ENCODE measurements at regions not wholly inside any gene's neighbourhood (a gene's known extent, or its start where the extent isn't known, plus 50 kb on each side); places are given as distances from the start of the nearest gene placed in this dataset.
"Not testable (repeated sequence)": the region's sequence is repeated elsewhere in the genome, so short reads cannot be mapped to it uniquely, and the experiment has no call there.

DNA sequence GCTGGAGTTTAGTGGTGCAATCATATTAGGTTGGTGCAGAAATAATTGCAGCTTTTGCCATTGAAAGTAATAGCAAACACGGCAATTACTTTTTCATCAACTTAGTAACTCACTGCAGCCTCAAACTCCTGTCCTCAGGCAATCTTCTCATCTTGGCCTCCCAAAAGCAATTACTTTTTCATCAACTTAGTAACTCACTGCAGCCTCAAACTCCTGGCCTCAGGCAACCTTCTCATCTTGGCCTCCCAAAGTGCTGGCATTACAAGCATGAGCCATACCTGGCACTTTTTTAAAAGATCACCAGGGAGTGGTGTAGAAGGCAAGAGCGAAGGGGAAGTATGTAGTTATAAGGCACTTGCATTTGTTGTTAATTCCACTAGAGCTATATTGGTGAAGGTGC is 491.1 kb upstream of the ADGRL3 start:
- no peak for DNase-seq (ENCODE audit: low spot score)
- in situ Hi-C loops (cut with MboI; ENCODE audit: low pct_unique_long_range_greater_than_20kb, low sequenced_read_pairs, unreplicated experiment) = no loop called here
- TF ChIP-seq, protein P1, sequence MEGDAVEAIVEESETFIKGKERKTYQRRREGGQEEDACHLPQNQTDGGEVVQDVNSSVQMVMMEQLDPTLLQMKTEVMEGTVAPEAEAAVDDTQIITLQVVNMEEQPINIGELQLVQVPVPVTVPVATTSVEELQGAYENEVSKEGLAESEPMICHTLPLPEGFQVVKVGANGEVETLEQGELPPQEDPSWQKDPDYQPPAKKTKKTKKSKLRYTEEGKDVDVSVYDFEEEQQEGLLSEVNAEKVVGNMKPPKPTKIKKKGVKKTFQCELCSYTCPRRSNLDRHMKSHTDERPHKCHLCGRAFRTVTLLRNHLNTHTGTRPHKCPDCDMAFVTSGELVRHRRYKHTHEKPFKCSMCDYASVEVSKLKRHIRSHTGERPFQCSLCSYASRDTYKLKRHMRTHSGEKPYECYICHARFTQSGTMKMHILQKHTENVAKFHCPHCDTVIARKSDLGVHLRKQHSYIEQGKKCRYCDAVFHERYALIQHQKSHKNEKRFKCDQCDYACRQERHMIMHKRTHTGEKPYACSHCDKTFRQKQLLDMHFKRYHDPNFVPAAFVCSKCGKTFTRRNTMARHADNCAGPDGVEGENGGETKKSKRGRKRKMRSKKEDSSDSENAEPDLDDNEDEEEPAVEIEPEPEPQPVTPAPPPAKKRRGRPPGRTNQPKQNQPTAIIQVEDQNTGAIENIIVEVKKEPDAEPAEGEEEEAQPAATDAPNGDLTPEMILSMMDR (IDR thresholded peaks at IDR 0.05; ENCODE audit: extremely low read depth, insufficient read depth, missing control alignments) = no peak

DNA sequence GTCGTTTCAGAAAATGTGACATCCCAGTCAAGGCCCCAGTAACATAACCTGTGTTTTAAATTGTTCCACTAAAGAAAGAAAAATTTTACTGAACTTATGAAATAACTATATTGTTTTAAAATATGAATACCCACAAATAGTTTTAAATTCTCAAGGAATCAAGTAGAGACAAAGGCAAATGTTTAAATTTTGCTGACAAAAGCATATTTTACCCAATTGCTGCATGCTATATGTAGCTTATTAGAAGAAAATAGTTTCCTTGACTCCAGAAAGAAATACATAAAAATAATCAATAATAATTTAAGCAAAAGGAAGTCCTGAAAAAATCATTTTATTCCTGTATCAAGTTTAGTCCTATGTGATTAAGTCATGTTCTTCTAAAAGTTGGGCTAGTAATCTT is 481.3 kb upstream of the ADGRL3 start:
- in situ Hi-C loops (cut with MboI; ENCODE audit: low pct_unique_long_range_greater_than_20kb, low sequenced_read_pairs, unreplicated experiment) = no loop called here
- DNase-seq (ENCODE audit: low spot score) = no peak
- TF ChIP-seq, protein P1 (IDR thresholded peaks at IDR 0.05; ENCODE audit: extremely low read depth, insufficient read depth, missing control alignments) = no peak

- in situ Hi-C loops (cut with MboI; ENCODE audit: low pct_unique_long_range_greater_than_20kb, low sequenced_read_pairs, unreplicated experiment) = no loop called here
- no peak for DNase-seq (ENCODE audit: low spot score)
- TF ChIP-seq, protein P1 (IDR thresholded peaks at IDR 0.05; ENCODE audit: extremely low read depth, insufficient read depth, missing control alignments) = no peak
These were observed 478.4 kb upstream of the ADGRL3 start for GRCh38 chr4:60721685-60722084.

DNA sequence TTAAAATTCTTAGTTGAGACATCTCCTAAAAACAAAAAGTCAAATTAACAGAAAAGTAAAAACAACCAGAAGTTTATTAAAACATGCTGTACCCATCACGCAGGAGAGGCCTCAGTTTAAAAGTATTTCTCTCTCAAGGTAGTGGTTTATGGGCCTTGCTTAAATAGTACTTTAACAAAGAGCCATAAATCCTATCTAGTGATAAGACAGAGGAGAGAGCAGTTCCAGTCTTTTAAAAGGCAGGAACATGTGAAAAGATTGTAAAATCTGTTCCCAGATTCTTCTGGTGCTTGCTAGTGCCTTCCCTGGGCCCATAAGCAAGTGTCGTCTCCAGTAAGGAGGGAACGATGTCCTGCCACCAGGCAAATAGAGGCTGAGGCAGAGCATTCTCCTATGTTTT is 476.3 kb upstream of the ADGRL3 start:
- DNase-seq (ENCODE audit: low spot score) = no peak
- in situ Hi-C loops (cut with MboI; ENCODE audit: low pct_unique_long_range_greater_than_20kb, low sequenced_read_pairs, unreplicated experiment) = no loop called here

DNA sequence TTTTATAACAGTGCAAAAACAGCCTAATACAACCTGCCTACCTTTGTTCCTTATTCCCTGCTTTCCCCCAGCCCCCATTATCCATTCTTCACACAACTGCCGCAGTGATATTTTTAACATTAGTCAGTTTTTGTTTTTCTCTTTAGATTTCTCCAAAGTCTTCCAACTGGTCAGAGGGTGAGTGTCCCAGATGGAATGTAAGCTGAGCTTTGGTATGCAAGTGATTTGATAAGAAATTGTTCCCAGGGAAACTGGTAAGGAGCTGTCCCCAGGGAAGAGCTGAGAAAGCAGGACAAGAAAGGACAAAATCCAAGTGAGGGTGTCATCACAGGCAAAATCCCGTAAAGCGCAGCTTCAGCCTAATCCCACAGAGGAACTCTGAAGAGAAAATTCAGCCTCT is 475.5 kb upstream of the ADGRL3 start:
- TF ChIP-seq, protein P1 (IDR thresholded peaks at IDR 0.05; ENCODE audit: extremely low read depth, insufficient read depth, missing control alignments) = no peak
- no peak for DNase-seq (ENCODE audit: low spot score)
- in situ Hi-C loops (cut with MboI; ENCODE audit: low pct_unique_long_range_greater_than_20kb, low sequenced_read_pairs, unreplicated experiment) = no loop called here

More for the DNA sequence above, 476.3 kb upstream of the ADGRL3 start:
- TF ChIP-seq, protein P1 (IDR thresholded peaks at IDR 0.05; ENCODE audit: extremely low read depth, insufficient read depth, missing control alignments) = no peak

GRCh38 chr4:60726779-60727178 is 473.3 kb upstream of the ADGRL3 start:
- in situ Hi-C loops (cut with MboI; ENCODE audit: low pct_unique_long_range_greater_than_20kb, low sequenced_read_pairs, unreplicated experiment) = no loop called here
- no peak for DNase-seq (ENCODE audit: low spot score)
- TF ChIP-seq, protein P1 (IDR thresholded peaks at IDR 0.05; ENCODE audit: extremely low read depth, insufficient read depth, missing control alignments) = no peak

GRCh38 chr4:60729194-60729593 is 470.9 kb upstream of the ADGRL3 start:
- TF ChIP-seq, protein P1 (IDR thresholded peaks at IDR 0.05; ENCODE audit: extremely low read depth, insufficient read depth, missing control alignments) = no peak
- DNase-seq (ENCODE audit: low spot score) = no peak
- in situ Hi-C loops (cut with MboI; ENCODE audit: low pct_unique_long_range_greater_than_20kb, low sequenced_read_pairs, unreplicated experiment) = no loop called here

DNA sequence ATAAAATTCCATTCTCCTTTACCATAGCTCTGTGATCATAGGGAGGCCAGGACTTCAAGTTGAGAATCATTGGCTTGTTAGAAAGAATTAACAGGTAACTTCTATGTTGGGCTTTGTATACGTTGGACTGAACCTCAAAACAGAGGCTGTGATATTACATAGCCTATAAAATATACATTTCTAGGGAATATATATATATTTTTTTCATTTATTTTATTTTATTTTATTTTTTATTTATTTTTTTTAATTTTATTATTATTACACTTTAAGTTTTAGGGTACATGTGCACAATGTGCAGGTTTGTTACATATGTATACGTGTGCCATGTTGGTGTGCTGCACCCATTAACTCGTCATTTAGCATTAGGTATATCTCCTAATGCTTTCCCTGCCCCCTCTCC is 470.4 kb upstream of the ADGRL3 start:
- in situ Hi-C loops (cut with MboI; ENCODE audit: low pct_unique_long_range_greater_than_20kb, low sequenced_read_pairs, unreplicated experiment); DNase-seq (ENCODE audit: low spot score): not testable (repeated sequence)

Data from GM13977 (cell line).